ENCODE measurements at regions not wholly inside any gene's neighbourhood (a gene's known extent, or its start where the extent isn't known, plus 50 kb on each side); places are given as distances from the start of the nearest gene placed in this dataset.

GRCh38 chr13:88136098-88136790, 465.1 kb downstream of the SLITRK5 start:
- Histone ChIP-seq H3K9me3 (ENCODE audit: control insufficient read depth, insufficient read depth, low read depth, low read length) (no peaks in the 10 kb centered on the region), H3K4me1 (ENCODE audit: control insufficient read depth, insufficient read depth, low read length) (no peaks in the 10 kb centered on the region), H3K27ac (ENCODE audit: extremely low read depth, low read depth, low read length) (no peak overlapping the region), H3K4me3 (ENCODE audit: low read depth, low read length) (no peak overlapping the region), H3K36me3 (ENCODE audit: control insufficient read depth in 2 of 2, insufficient read depth in 1 of 2, low read length in 2 of 2) (no peaks in the 10 kb centered on the region)
- POLR2A ChIA-PET: no interaction called here
- CTCF ChIA-PET: no interaction called here
- no peak for TF ChIP-seq YY2 (tag by site-specific recombination; IDR thresholded peaks at IDR 0.05)
- TF ChIP-seq ZNF473 (tag by site-specific recombination; IDR thresholded peaks at IDR 0.05): no peak
- no peak for TF ChIP-seq HOXD13 (CRISPR knock-in tag; IDR thresholded peaks at IDR 0.05; ENCODE audit: borderline replicate concordance)
- no peak for TF ChIP-seq ZNF658 (tag by site-specific recombination; IDR thresholded peaks at IDR 0.05)
- no peak for TF ChIP-seq ZNF830 (tag by site-specific recombination; IDR thresholded peaks at IDR 0.05; ENCODE audit: low read depth)
- no peak for TF ChIP-seq ZNF274 (IDR thresholded peaks at IDR 0.05; ENCODE audit: low read length)
- TF ChIP-seq ZNF274 (tag by site-specific recombination; IDR thresholded peaks at IDR 0.05; ENCODE audit: borderline replicate concordance): no peak
- TF ChIP-seq ZNF510 (tag by site-specific recombination; IDR thresholded peaks at IDR 0.05; ENCODE audit: insufficient replicate concordance): no peak
- no peak for TF ChIP-seq REST (tag by site-specific recombination; IDR thresholded peaks at IDR 0.05)
- no peak for TF ChIP-seq ZNF791 (tag by site-specific recombination; IDR thresholded peaks at IDR 0.05)
- TF ChIP-seq ZBTB21 (tag by site-specific recombination; IDR thresholded peaks at IDR 0.05): no peak

- ChIA-PET POLR2A (no interaction called here), CTCF (no interaction called here)
Observed at GRCh38 chr13:88142653-88143052, 471.5 kb downstream of the SLITRK5 start.

GRCh38 chr13:88144580-88144979, 473.4 kb downstream of the SLITRK5 start:
- CTCF ChIA-PET: interaction anchor here (0.8 kb wide), 1 partner anchor 82 kb away, joined by 3 read pairs; no protein-coding TSS in a partner anchor

More at GRCh38 chr13:88142653-88143052, 471.5 kb downstream of the SLITRK5 start:
- Histone ChIP-seq H3K27ac (ENCODE audit: extremely low read depth, low read depth, low read length) (no peak overlapping the region), H3K9me3 (ENCODE audit: control insufficient read depth, insufficient read depth, low read depth, low read length) (no peaks in the 10 kb centered on the region), H3K4me1 (ENCODE audit: control insufficient read depth, insufficient read depth, low read length) (no peaks in the 10 kb centered on the region), H3K36me3 (ENCODE audit: control insufficient read depth in 2 of 2, insufficient read depth in 1 of 2, low read length in 2 of 2) (no peaks in the 10 kb centered on the region), H3K4me3 (ENCODE audit: low read depth, low read length) (no peak overlapping the region)
- no peak for TF ChIP-seq KLF8 (tag by site-specific recombination; IDR thresholded peaks at IDR 0.05)
- no peak for TF ChIP-seq ZNF416 (tag by site-specific recombination; IDR thresholded peaks at IDR 0.05)

More at GRCh38 chr13:88144580-88144979, 473.4 kb downstream of the SLITRK5 start:
- TF ChIP-seq ZSCAN23 (tag by site-specific recombination; IDR thresholded peaks at IDR 0.05): no peak
- TF ChIP-seq ZNF654 (tag by site-specific recombination; IDR thresholded peaks at IDR 0.05; ENCODE audit: low read depth): no peak
- no peak for TF ChIP-seq ZNF274 (IDR thresholded peaks at IDR 0.05; ENCODE audit: low read length)
- TF ChIP-seq ZNF274 (tag by site-specific recombination; IDR thresholded peaks at IDR 0.05; ENCODE audit: borderline replicate concordance): no peak
- no peak for TF ChIP-seq ZNF600 (tag by site-specific recombination; IDR thresholded peaks at IDR 0.05)
- TF ChIP-seq GFI1B (tag by site-specific recombination; IDR thresholded peaks at IDR 0.05): no peak
- TF ChIP-seq ZNF114 (tag by site-specific recombination; IDR thresholded peaks at IDR 0.05): no peak
- no peak for TF ChIP-seq PRDM1 (tag by site-specific recombination; IDR thresholded peaks at IDR 0.05)
- TF ChIP-seq ZNF530 (tag by site-specific recombination; IDR thresholded peaks at IDR 0.05; ENCODE audit: low read depth): no peak
- TF ChIP-seq ZNF354C (tag by site-specific recombination; IDR thresholded peaks at IDR 0.05; ENCODE audit: borderline replicate concordance, low read depth): no peak
- TF ChIP-seq ZNF157 (tag by site-specific recombination; IDR thresholded peaks at IDR 0.05): no peak
- TF ChIP-seq ZBTB20 (tag by site-specific recombination; IDR thresholded peaks at IDR 0.05): no peak
- TF ChIP-seq ZNF776 (tag by site-specific recombination; IDR thresholded peaks at IDR 0.05; ENCODE audit: borderline replicate concordance): no peak
- no peak for TF ChIP-seq ZNF513 (tag by site-specific recombination; IDR thresholded peaks at IDR 0.05)
- TF ChIP-seq ZNF514 (tag by site-specific recombination; IDR thresholded peaks at IDR 0.05): no peak
- no peak for TF ChIP-seq ZNF843 (tag by site-specific recombination; IDR thresholded peaks at IDR 0.05)
- no peaks in the 10 kb centered on the region for H3K9me3 ChIP-seq (ENCODE audit: control insufficient read depth, insufficient read depth, low read depth, low read length)
- no peak overlapping the region for H3K4me3 ChIP-seq (ENCODE audit: low read depth, low read length)
- no peaks in the 10 kb centered on the region for H3K4me1 ChIP-seq (ENCODE audit: control insufficient read depth, insufficient read depth, low read length)
- H3K27ac ChIP-seq (ENCODE audit: extremely low read depth, low read depth, low read length): no peak overlapping the region
- H3K36me3 ChIP-seq (ENCODE audit: control insufficient read depth in 2 of 2, insufficient read depth in 1 of 2, low read length in 2 of 2): no peaks in the 10 kb centered on the region
- POLR2A ChIA-PET: no interaction called here

All from HEK293 (cell line).